Fibroblast of pulmonary artery (primary cell): ENCODE measurements at regions not wholly inside any gene's neighbourhood (a gene's known extent, or its start where the extent isn't known, plus 50 kb on each side); places are given as distances from the start of the nearest gene placed in this dataset.

ENCODE experiments used
- DNase-seq: peaks from one replicate; pipeline ENCODE4 v3.0.0-alpha.2; 2010; ENCODE audit warnings: low read depth
- H3K4me3 ChIP-seq: replicated peaks from 2 replicates; pipeline ENCODE4 v1.5.1; 2011; ENCODE audit warnings: low read depth, mild to moderate bottlenecking, control low read depth, low read length, moderate library complexity
- TF ChIP-seq, protein P1 (sequence below): IDR thresholded peaks from 2 replicates; pipeline ENCODE4 v1.5.1; 2011; ENCODE audit warnings: mild to moderate bottlenecking, control low read depth, low read length, inconsistent platforms; ENCODE audit errors: missing control alignments

DNA sequence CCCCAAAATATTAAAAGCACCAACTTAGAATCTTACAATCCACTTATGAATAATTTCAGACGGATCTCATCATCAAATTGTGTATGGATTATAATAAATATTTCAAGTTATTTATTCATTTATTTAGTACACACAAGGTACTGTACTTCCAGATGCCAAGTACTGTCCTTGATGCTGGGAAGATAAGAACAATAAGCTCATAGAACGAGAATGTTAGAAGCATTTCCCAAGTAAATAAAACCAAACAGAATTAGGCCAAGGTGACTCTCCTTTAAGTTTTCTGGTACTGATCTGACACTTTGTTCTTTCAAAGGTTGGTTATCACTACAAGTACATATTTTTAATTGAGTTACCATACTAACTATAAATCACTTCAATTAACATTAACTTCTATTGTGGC is 416.1 kb upstream of the ETAA1 start:
- TF ChIP-seq, protein P1, sequence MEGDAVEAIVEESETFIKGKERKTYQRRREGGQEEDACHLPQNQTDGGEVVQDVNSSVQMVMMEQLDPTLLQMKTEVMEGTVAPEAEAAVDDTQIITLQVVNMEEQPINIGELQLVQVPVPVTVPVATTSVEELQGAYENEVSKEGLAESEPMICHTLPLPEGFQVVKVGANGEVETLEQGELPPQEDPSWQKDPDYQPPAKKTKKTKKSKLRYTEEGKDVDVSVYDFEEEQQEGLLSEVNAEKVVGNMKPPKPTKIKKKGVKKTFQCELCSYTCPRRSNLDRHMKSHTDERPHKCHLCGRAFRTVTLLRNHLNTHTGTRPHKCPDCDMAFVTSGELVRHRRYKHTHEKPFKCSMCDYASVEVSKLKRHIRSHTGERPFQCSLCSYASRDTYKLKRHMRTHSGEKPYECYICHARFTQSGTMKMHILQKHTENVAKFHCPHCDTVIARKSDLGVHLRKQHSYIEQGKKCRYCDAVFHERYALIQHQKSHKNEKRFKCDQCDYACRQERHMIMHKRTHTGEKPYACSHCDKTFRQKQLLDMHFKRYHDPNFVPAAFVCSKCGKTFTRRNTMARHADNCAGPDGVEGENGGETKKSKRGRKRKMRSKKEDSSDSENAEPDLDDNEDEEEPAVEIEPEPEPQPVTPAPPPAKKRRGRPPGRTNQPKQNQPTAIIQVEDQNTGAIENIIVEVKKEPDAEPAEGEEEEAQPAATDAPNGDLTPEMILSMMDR: no peak
- no peak for DNase-seq
- no peak overlapping the region for H3K4me3 ChIP-seq

DNA sequence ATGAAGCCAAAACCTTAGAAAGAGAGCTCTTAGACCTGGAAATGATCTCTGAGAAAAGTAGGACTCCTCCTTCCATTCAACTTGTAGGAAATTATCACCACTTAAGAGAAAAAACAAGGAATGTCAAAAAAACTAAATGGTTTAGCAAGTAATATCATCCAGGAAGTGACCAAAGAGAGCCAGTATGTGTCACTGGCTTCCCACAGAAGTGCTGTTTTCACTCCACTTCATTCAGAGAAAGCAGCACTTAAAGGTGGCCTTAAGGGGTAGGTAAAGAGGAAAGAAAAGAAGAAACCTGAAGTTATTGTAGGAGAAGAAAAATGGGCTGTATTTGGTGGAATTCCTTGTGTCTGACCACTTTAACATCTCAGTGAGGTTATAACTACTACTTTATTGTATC is 414.4 kb upstream of the ETAA1 start:
- TF ChIP-seq, protein P1: no peak
- DNase-seq: peak; percentile 36
- H3K4me3 ChIP-seq: no peak overlapping the region

DNA sequence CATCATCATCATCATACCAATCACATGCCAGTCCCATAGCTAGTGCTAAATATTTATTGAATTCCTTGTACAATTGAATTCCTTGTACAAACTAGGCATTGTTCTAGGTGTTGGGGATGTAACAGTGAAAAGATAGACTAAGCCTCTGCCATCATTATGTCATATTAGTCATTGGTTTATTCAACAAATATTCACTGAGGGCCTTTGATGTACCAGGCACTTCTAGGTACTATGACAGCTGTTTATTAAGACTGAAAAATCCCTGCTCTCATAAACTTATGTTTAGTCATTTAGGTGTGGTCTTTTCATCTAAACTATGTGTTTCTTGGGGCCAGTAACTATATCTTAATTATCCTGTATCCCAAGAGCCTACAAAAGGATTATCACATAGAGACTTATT is 412.3 kb upstream of the ETAA1 start:
- no peak overlapping the region for H3K4me3 ChIP-seq
- DNase-seq: no peak
- TF ChIP-seq, protein P1: no peak

DNA sequence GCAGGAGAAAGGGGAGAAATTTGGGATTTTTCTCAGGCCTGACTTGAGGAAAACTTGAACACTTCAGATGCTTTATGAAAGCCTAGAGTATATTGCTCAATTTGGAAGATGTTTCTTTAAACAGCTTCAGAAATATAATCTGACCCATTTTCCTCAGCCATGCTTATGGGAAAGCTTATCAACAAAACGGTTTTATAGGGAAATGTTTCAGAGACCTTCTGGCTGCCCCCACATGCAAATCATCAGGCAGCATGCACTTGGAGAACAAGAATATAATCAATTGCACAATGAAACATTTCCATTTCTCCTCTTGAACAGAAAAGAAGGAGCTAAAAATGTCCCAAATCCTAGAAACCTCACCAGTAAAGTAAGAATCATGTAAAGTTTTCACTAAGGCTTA is 411.2 kb upstream of the ETAA1 start:
- DNase-seq: peak; percentile 13
- no peak overlapping the region for H3K4me3 ChIP-seq
- TF ChIP-seq, protein P1: no peak

DNA sequence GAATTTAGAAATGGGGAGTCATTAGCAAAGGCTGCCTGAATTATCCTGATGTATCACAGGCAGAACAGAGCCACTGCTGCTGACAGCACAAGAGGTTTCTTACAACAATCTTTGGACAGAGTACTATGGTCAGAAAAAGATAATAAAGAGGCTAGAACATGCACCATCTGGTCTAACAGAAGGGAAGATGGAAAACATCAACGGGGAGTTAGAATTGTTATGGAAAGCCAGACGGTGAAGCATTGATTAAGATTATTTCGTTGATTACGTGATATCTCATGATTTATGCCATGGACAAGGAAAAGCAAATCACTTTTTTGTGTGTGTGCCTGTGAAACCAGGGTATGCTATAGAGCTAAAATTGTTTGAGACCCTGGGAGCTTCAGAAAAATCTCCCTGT is 409.4 kb upstream of the ETAA1 start:
- no peak for DNase-seq
- TF ChIP-seq, protein P1: no peak
- H3K4me3 ChIP-seq: no peak overlapping the region

DNA sequence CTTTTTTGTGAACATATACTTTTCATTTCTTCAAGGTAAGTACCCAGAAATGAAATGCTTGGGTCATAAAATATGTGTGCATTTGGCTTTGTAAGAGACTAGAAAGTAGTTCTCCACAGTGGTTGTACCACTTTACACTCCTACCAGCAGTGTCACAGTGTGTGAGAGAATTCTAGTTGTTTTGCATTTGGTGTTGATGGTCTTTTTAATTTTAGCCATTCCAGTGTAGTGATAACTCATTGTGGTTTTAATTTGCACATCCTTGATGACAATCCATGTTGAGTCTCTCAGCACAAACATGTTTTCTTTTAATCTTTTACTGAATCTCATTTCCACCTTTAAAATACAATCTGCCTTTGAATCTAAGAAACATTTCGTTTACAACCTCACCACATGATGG is 402.5 kb upstream of the ETAA1 start:
- no peak for DNase-seq
- TF ChIP-seq, protein P1: no peak
- no peak overlapping the region for H3K4me3 ChIP-seq

DNA sequence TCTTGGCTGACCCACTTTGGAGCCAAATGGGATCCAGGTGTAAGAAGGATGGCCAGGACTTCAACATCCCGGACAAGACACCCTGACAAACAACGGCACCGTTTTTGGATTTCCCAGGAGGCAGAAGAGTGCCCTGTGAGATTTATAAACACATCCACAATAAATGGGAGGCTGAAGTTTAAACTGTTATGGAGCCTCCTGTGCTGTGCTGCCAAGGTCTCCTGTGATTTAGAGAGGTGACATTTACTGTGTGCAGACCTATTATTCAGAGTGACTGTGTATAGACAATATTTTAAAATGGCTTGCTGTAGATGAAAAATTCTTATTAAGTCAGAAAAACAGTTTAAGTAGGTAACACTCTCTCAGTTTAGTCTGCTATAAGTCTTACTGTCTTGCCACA is 401.5 kb upstream of the ETAA1 start:
- TF ChIP-seq, protein P1: no peak
- DNase-seq: no peak
- no peak overlapping the region for H3K4me3 ChIP-seq
